GM12873 (cell line): ENCODE measurements at regions not wholly inside any gene's neighbourhood (a gene's known extent, or its start where the extent isn't known, plus 50 kb on each side); places are given as distances from the start of the nearest gene placed in this dataset.

ENCODE experiments used
- TF ChIP-seq, protein P1 (sequence below): IDR thresholded peaks from 2 replicates; pipeline ENCODE4 v1.5.1; 2012; ENCODE audit warnings: low read depth, mild to moderate bottlenecking, moderate library complexity, low read length, control low read depth; ENCODE audit not compliant: insufficient read depth; ENCODE audit errors: missing control alignments

DNA sequence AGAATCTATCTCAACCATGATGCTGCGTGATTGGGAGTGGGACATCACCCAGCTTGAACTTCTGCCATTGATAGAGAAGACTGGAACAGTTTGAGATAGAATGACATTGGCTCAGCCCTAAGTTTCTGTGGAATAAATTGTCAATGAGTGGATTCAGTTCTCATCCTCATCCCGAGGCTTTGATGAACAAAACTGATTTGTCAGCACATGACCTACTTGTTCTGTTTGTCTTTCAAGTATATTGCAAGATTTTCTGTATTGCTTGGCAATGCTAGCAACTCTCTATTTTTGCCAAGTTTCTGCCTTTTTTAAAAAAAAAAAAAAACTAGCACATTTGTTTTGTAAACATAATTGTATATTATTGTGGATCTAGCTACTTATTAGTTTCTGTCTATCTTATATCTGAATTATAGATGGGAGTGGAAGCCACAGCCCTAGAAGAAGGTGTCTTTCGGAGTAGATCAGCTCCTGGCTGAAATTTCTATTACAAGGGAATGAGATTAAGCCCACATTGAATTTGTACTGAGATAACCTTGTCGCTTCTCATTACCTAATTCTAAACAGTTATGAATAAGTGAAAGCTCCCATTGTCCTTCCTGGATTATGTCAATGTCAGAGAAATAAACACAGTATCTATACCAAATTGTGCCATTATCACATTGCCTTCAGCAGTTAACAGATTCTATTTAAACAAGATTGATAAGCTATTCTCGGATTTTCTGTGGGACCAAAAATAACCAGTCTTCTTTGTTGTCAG, 166.1 kb downstream of the TNFSF13B start:
- TF ChIP-seq, protein P1, sequence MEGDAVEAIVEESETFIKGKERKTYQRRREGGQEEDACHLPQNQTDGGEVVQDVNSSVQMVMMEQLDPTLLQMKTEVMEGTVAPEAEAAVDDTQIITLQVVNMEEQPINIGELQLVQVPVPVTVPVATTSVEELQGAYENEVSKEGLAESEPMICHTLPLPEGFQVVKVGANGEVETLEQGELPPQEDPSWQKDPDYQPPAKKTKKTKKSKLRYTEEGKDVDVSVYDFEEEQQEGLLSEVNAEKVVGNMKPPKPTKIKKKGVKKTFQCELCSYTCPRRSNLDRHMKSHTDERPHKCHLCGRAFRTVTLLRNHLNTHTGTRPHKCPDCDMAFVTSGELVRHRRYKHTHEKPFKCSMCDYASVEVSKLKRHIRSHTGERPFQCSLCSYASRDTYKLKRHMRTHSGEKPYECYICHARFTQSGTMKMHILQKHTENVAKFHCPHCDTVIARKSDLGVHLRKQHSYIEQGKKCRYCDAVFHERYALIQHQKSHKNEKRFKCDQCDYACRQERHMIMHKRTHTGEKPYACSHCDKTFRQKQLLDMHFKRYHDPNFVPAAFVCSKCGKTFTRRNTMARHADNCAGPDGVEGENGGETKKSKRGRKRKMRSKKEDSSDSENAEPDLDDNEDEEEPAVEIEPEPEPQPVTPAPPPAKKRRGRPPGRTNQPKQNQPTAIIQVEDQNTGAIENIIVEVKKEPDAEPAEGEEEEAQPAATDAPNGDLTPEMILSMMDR = no peak

DNA sequence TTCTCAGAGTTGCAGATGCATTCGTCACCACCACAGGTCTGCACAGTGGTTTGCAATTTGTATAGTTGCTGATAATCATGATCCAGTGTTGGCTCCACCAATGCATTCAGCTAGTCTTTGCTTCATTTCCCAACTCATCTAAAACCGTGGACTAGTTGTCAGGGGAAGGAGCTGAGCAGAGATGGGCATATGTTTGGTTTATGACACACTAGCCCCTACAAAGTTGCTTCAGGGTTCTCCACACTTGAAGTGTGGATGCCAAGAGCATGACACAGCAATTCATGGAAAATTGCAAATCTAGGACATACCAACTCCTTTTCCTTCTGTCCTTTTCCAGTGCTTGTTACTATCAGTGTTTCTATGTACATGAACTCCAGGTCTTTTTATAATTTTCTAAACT, 168.0 kb downstream of the TNFSF13B start:
- TF ChIP-seq, protein P1 = no peak

GRCh38 chr13:108439556-108439955, 170.0 kb downstream of the TNFSF13B start:
- TF ChIP-seq, protein P1 = no peak

GRCh38 chr13:108444448-108444847, 174.9 kb downstream of the TNFSF13B start:
- TF ChIP-seq, protein P1 = no peak

GRCh38 chr13:108448891-108449290, 179.4 kb downstream of the TNFSF13B start:
- TF ChIP-seq, protein P1 = no peak

DNA sequence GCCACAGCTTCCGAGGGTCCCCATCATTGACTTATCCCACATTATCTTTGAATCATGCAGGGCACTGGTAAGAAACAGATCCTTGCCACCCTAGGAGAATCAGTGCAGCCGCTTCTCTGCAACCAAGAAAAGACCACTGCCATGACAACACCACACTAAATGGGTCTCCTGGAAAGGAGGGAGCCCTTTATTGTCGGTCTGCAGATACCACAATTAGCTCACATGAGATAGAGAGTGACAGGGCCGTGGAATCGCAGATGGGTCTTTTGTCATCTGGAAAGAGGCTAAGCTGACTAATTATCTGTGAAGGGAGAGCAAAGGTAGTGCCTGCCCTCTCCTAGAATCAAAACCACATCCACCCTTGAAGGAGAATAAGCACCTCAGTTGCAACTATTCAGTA, 178.3 kb upstream of the MYO16 start:
- TF ChIP-seq, protein P1 = no peak

DNA sequence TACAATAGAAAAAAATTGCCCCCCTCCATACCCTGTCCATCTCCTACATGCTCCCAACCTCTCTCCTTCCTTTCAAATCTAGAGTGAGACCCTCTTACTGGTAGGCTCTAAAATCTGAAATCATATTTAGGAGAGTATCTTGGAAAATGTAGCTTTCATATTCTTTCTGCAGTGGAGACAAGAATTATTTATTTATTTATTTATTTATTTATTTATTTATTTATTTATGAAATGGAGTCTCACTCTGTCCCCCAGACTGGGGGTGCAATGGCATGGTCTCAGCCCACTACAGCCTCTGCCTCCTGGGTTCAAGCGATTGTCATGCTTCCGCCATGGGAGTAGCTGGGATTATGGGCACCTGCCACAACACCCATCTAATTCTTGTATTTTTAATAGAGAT, 174.1 kb upstream of the MYO16 start:
- TF ChIP-seq, protein P1 = no peak

GRCh38 chr13:108460043-108460442, 169.4 kb upstream of the MYO16 start:
- TF ChIP-seq, protein P1 = no peak
